GM21576 (cell line): ENCODE measurements at regions not wholly inside any gene's neighbourhood (a gene's known extent, or its start where the extent isn't known, plus 50 kb on each side); places are given as distances from the start of the nearest gene placed in this dataset.

Experiments used
- ATAC-seq: cut with Tn5 transposase; IDR thresholded peaks from one replicate; pipeline ENCODE4 v1.9.1; 2021; ENCODE audit warnings: mild to moderate bottlenecking, moderate library complexity; ENCODE audit not compliant: unreplicated experiment

DNA sequence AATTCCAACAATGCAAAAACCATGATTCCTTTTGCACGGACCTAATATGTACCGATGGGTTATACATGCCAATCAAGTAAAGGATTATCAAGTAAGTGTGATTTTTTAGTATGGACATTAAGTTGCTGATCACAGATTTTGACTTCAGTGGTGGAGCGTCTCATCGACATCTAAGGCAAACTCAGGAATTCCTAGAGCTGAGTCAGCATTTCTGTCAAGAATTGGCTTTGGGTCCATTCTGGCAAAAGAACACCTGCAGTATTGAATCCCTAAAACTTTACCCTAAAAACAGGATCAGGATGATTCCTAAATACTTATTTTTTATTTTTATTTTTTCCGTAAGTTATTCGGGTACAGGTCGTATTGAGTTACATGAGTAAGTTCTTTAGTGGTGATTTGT lies 83.6 kb downstream of the HPGD start:
- no peak for ATAC-seq

DNA sequence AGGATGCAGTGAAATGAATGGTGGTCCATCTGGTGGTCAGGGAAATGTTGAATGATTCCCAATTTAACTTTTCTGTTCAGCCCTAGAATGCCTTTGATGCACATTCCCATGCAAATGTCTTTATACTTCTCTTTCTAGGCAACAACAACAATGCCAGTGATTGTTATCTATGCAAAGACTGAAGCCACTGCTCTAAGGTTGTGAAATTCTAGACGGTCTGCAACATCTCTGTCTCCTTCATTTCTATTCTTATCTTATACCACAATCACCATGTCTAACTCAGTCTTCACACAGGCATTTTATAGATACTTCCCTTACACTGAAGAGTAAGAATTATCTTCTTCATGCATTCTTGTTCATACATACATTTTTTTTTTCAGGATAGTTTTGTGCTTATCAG lies 84.5 kb downstream of the HPGD start:
- no peak for ATAC-seq

DNA sequence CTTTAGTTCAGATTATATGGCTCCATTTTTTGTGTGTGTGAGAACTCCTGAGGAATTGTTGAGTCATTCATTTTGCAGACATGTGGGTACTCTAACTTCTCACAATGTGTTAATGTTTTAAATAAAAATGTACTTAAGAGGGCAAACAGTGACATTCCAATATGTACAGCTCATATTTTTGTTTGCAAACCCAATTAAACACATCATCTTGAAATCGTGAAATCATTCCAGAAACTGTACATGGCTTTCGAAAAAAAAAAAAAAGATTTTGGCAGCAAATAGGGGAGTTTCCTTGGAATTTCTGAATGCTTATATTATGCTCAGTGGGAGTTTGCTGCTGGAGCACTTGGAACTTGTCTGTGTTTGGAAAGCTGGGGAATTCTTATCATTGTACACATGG lies 85.0 kb downstream of the HPGD start:
- no peak for ATAC-seq

DNA sequence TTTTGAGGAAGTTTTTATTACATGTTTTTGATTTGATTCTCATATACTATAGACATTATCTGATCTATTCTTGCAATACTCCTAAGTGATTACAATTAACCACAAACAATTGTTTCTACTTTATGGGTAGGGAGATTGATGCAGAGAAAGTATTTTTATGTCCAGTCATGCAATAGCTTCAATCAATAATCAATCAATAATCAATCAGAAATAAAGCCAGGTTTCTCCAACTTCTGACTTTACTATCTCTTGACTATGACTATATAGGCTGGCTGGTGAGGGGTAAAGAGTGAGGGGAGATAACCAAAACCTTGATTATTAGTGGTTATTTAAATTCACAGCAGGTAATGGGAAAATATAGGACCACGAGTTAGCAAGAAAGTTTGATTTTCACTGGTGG lies 85.9 kb downstream of the HPGD start:
- no peak for ATAC-seq

DNA sequence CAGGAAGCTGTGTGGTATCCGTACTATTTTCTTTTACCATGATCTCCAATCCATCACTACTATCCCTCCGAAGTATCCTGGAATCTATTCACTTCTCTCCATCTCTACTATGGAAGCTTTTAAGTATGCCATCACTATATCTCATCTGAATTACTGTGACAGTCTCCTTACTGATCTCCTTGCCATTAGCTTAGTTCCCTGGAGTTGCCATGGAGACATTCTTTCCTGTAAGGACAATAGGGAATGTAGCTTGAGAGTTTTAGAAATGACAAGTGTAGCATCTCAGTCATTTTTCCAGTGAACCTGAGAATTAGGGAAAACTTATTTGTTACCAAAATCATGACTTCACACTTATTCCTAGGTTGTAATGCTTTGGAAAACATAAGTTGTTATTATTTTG lies 86.3 kb downstream of the HPGD start:
- no peak for ATAC-seq

DNA sequence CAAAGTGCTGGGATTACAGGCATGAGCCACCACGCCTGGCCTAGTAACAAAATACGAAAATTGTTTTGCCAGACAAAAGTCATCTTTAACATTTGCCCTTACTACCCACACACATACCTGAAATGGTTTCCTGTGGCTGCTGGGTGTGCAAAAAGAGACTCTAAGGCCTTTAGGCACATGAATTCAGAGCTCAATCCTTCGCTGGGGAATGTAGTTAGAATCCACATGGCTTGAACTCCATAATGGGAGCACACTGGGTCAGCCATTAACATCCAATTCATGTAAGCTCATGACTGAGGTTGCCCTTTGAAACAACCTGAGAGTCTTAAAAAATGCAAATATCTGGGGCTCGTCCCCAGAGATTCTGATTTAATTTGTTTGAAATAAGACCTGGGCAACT lies 87.8 kb downstream of the HPGD start:
- no peak for ATAC-seq

DNA sequence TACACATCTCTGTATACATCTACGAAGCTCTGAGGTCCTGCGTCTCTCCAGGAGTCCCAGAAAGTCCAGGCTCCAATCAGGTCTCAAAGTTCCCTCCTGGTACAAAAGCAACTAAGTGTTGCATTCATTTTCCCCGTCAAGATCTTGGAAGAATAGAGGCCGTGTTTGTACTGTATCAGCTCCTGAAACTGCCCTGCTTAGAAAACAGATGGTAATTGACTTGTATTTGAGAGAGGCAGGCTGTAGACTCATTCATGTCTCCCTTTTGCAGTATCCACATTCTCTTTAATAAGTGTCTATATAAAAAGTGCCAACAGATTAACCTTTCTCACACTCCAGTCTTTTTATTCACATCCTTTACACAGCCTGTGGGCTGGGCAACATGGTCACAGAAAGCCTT lies 91.7 kb downstream of the HPGD start:
- ATAC-seq, result no peak

DNA sequence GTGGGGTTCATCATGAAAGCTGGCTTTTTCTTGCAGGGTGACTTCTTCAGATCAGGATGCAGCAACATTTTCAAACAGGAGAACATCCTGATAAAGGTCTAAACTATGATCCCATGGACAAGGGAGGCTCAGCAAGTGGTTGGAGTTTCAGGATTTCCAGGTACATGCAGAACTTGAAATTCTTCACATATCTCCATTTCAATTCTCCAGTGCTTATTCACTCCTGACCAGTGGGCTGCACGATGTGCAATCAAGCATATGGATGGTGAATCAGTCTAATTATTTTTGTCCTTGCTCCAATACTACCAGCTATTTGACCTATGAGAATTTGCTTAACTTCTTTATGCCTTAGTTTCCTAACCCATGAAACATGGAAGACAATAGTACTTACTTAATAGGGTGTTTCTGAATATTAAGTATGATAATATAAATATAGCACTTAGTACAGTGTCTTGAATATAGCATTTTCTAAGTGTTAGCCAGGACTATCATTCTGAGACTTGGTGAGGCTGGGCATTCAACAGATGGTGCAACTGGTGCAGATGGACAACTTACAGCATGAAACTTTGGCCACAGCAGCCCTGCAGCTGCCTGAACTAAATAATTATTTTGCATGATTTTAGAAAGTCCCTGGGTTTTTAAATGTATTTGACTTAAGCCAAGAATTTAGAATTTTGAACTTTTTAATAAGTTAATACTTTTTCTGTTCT lies 92.4 kb downstream of the HPGD start:
- no peak for ATAC-seq

DNA sequence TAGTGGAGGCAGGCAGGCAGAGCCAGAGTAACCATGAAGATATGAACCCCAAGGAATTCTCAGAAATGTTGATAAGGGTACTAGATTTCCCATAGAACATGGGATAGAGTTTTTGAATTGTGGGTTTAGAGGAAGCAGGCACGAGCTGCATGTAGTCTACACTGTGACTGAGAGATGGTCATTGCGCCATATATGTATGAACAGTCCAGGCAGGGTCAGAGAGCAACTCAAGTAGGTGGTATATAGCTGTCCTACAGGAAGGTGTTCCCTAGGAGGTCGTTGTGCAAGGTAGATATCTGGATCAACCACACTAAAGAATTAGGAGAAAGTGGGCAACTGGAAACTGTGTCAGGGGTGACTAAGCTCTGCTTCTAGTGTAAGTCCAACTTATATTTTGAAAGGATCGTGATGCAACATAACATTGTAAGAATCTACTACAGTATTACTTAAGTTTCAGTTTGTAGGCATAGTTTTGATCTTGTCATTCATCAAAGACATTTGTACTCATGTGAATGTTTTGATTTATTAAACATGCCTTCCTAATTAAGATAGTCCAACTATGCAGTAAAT lies 94.6 kb downstream of the HPGD start:
- ATAC-seq, result no peak

DNA sequence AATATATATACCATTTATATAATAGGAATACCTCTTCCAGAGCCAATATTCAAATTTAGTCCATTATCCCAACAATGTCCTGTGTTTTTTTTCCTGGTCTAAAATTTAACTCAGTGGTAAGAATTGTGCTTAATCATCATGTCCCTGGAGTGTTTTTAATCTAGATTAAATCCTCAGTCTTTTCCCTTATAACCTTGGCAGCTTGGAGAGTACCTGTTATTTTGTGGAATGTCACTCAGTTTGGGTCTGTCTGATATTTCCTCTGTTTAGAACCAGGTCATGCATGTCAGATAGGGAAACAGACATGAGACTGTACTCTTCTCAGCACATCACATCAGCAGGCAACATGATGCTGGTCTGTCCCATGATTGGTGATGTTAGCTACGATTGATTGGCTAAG lies 96.6 kb downstream of the HPGD start:
- ATAC-seq, result no peak

DNA sequence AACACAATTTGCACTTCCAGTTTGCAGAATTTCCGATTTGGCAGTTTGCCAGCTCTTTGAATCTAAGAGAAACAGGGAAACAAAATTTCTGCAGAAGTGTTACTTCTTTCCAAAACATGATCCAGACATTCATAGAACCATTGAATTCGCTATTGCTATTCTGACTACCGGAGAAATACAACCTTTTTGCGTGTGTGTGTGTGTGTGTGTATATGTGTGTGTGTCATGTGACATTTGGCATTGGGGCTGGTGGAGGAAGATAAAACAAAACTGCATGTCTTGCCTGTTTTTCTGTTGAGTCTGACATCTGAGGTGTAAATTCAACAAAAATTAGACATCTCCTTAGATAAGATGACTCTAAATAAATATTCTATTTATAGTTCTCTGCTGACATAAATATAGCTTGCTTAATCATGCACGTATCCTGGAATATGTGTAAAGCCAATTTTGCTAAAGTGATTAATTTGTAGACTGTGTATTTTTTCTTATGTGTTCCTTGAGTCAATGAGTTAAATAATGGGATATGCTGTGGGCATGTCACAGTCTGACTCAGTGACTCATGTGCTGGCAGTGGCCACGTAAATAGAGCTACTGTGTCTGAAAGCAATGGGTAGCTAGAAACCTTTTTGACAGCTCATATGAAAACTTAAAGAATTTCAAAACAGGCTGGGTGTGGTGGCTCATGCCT lies 98.9 kb downstream of the HPGD start:
- peak; percentile 72 for ATAC-seq

DNA sequence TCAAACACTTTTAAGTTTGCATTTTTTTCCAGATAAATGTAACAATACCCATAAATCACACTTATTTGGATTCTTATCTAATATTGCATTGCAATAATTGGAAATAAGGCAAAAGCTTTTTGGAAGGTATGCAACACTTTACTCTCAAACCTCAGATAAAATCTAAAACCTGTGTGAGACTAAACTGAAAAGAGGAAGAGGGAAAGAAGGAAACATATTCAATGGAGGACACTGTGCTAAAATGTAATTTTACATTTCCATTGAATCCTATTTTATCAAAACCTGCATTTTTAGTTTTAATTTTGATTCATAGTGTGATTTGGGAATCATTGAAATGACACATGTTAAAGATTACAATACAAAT lies 99.4 kb downstream of the HPGD start:
- no peak for ATAC-seq

DNA sequence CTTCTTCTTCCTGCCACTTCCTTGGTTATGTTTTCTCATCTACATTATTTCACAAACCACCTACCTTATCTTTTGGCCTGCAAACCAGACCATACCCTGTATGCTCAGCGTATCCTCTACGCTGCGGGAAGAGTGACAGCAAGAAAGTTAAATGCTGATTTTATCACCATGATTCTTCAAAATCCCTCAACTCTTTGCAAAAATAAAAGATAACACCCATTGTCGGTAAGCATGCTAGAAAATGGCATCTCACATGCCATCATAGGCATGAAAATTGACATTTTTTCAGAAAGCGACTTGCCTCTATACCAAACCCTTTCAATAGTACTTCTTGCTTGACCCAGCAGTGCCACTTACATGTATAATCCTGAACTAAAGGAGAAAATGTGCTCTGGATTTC lies 102.0 kb downstream of the HPGD start:
- ATAC-seq, result no peak

DNA sequence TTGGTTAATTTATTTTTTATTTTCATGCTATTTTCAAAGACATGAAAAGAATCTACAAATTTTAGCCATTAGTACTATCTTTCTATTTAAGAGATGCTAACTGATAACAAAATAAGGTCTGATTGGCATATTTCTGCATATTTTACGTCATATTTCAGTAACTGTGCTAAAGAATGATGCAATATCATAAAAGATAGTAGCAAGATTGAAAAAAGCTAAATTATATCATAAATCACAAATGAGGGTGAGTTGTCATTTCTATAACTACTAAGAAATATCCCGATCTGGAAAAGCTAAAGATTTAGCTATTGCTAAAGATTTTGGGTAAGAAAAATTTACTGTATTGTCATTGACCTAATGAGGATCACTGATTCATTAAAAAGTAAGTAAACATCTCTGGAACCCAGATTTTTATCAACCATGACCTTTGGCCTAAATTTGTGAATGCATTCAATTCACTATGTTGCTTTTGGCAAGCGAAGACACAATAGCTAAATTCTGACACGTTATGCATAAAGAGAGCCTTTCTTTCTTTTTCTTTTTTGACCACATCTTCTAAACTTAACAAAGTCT lies 103.6 kb downstream of the HPGD start:
- no peak for ATAC-seq

DNA sequence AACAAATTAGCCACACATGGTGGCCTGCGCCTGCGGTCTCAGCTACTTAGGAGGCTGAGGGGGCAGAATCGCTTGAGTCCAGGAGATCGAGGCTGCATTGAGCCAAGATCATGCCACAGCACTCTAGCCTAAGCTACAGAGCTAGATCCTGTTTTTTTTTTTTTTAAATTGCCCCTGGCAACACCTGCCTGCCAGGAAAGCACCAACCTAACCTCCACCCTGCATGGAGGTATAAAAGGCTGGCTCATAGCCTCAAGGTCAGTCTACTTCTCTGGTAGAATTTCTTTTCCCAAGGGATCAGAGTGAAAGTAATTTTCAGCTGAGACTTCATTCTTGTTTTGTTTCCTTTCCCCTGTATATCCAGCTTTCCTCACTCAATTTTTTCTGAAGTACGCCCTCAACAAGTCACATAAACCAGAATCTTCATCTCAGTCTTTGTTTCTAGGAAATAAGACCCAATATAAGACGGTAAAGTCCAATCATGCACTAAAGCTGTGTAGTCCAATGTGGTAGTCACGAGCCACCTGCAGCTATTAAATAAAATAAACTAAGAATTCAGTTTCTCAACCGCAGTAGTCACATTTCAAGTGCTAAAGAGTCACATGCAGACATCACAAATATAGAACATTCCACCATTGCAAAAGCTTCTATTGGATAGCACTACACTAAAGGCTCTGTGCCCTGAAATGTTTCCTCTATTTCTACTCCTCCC lies 113.3 kb downstream of the HPGD start:
- no peak for ATAC-seq

DNA sequence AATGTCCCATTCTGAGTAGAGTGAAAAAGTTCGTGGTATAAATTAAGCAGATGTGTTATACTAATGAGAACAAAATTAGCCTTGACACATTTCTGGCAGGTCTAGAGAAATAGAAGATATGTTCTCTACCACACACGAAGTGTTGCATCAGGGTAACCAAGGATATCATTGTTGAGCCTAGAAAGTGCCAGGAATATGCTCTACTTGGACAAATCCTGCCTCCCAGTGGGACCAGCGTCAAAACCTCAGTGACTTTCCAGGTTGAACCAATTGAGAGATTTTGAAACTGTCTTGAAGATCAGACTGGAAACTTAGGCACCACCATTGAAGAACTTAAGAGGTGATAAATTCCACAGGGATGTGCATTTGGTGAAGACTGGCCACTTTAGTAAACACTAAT lies 115.9 kb downstream of the HPGD start:
- ATAC-seq, result no peak

DNA sequence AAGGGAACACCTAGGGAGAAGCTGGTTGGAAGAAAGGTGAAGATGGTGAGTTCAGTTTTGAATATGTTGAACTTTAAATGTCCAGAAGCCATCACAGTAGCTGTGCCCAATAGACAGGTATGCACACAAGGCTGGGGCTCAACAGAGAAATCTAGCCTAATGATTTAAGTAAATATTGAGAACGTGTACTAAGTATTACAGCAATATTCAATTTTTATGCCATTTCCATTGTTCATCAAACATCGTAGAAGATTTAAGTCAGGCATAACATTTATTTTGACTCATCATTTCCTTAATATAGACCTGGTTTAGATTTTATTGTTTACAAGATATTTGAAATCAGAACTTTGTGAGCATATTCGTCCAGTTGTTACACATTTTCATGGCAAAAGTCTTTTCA lies 116.4 kb downstream of the HPGD start:
- no peak for ATAC-seq

DNA sequence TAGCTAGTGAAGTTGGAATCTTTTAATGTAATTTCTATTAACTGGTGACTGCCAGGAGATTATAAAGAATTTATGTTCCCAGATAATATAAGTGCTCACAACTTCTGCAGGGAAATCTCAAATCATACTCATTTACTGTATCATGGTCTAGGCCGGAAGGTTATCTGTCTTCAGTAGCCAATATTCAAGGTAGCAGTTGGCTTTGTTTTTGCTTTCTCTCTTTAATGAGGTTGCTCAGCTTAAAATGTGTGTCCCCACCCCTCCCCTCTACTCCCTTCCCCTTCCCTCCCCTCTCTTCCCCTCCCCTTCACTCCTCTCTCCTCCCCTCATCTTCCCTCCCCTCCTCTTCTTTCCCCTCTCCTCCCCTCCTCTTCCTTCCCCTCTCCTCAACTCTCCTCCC lies 117.6 kb downstream of the HPGD start:
- ATAC-seq, result no peak

DNA sequence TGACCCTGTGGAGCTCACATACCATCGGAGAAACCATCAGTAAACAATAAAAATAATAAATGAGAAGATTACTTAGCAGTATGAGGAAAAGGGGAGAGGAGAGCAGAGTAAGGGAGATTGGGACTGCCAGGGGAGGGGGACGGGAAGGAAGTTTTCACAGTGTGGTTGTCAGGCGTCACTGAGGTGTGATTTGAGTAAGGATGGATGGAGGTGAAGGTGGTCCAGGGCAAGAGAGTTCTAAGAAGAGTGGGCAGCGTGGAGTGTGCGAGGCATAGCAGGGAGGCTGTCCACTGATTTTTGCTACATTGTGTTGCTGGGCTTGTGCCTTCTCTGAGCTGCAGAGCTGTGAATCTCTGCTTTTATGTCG lies 119.1 kb downstream of the HPGD start:
- ATAC-seq, result no peak

DNA sequence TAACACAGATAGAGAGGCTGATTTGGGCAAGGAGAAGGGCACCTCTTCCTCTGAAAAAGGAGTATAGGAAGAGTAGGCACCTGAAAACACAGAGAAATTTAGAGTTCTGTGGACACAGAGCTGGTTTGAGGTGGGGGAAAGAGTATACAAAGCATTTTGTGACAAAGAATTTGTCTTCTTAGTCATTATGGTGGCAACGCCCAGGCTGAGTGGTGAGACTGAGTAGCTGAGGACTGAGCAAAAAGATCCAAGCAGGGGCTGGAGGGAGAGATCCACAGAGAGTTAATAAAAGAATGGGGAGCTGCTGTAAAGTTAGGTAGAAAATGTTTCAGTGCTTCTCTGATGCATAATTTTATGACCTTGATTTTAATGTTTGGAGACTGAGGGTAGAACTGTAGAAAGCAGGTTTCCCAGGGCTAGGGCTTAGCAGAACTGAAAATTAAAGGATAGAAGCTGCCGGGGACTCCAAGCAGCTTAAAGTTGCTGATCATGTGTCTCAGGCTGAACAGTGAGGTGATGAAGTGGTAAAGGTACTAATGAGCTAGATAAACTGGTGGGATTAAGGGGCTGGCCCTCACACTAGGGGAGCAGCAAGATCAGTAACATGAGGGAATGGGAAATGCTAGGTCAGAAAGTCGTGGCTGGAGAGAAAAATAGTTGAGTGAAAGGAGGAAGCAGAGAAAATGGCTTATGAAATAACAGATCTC lies 118.9 kb downstream of the CEP44 start:
- no peak for ATAC-seq

DNA sequence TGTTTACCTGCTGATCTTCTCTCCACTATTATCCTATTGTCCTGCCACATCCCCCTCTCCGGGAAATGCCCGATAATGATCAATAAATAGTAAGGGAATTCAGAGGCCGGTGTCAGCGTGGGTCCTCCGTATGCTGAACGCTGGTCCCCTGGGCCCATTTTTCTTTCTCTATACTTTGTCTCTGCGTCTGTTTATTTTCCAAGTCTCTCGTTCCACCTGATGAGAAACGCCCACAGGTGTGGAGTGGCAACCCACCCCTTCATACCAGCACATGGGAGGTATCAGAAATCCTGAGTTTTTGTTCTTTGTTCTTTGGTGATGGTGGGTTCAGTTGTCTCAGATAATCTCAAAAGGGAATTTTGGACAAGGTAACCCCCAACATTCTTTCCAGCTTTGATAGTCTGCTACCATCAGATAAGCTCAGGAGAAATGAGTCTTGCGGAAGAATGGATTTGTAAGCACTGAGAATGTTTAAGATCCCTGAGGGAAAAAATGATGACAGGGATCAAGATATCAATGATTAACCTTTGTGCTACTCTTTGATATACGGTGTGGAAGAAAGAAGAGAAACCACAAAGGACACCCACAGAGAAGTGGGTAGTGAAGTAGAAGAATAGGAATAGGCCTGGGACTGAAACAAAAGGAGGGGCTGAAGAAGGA lies 117.9 kb downstream of the CEP44 start:
- ATAC-seq, result no peak
